ENCODE measurements at regions not wholly inside any gene's neighbourhood (a gene's known extent, or its start where the extent isn't known, plus 50 kb on each side); places are given as distances from the start of the nearest gene placed in this dataset.

DNA sequence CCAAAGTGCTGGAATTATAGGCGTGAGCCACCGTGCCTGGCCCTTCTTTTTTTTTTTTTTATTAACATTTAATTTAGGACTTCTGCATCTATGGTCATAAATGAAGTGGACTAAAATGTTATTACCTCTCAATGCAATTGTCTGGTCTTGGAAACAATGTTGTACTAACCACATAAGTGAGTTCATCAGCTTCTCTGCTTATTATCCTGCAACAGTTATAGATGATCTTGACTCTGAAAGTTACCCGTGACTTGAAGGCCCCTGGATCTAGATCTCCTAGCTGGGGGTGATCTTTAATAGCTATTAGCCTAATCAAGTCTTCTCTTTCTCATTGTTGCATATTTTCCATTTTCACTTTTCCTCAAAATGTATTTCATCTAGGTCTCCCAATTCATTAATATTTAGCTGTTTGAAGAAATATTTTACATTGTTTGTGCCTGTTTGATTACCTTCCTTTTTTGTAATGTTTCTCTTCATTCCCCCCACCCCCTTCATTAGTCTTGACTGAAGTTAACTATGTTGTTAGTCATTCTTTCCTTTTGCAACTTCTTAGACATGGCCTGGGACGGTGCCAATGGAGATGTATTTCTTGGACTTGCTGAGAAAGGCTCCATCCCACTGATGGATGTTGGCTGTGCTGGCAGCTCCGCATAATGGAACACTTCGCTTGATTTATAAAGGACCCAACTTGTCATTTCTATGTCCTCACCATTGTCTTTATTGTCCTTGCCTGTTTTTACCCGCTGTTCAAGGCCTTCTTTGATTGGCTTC, 141.6 kb upstream of the RIOK3 start:
- peak overlapping the region; percentile 42 for H3K4me3 ChIP-seq
- peak; percentile 82 for DNase-seq (ENCODE audit: low spot score)
- peak overlapping the region; percentile 65 to 84 for H3K27ac ChIP-seq
- no peak for TF ChIP-seq CTCF (IDR thresholded peaks at IDR 0.05)

DNA sequence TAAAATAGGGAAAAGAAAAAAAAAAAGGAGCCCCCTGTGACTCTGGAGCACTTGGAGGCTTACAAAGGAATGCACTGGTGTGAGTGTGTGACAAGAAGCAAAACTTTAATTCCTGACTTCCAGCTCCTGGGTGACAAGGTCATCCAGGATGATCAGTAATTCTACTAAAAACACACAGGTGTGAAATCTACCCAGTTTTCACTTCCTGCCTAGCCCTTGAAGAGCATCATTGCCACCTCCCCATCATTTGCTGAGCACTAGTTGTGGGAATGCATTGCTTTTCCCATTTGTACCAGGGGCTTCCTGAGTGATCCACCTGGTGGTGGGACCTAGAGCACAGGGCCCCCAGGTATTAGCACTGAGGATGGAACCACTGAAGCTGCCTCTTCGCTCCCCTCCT, 139.7 kb upstream of the RIOK3 start:
- Histone ChIP-seq H3K27ac (no peak overlapping the region), H3K4me3 (no peak overlapping the region)
- no peak for TF ChIP-seq CTCF (IDR thresholded peaks at IDR 0.05)
- no peak for DNase-seq (ENCODE audit: low spot score)

DNA sequence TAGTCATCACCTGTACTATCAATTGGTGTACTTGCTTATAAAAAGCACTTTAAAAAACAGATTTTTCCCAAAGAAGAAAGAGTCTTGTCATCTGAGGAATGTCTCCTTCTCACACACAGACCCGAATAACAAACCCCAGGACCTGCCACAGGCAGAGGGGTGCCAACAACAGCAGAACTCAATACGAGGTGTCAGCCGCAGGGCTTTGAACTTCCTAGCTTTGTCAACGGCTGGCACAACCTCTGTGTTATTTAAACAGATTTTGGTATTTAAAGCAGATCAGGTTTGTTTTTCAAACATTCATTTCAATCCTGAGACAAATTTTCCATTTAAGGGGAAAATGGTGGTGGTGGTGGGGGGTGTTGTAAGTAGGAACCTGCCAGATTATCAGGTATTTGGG, 138.4 kb upstream of the RIOK3 start:
- no peak for TF ChIP-seq CTCF (IDR thresholded peaks at IDR 0.05)
- Histone ChIP-seq H3K27ac (no peak overlapping the region), H3K4me3 (no peak overlapping the region)
- no peak for DNase-seq (ENCODE audit: low spot score)

DNA sequence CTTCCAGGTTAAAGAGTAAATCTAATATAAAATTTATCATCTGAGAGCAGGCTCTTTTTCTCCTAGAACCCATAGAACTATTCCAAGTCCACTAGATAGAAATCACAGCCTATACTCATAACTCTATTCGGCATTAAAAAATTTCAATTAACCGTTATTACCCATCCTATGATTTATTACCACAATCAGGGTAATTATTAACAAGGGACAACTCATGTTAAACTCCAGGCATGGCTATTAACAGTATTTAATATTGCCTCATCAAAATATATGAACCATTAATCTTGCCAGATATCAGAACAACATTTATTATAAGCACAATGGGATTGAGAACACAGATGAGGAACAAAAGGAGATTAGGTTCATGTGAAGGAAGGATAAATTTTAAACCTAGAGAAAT, 136.8 kb upstream of the RIOK3 start:
- DNase-seq (ENCODE audit: low spot score), result no peak
- no peak for TF ChIP-seq CTCF (IDR thresholded peaks at IDR 0.05)
- H3K4me3 ChIP-seq, result no peak overlapping the region
- no peak overlapping the region for H3K27ac ChIP-seq

DNA sequence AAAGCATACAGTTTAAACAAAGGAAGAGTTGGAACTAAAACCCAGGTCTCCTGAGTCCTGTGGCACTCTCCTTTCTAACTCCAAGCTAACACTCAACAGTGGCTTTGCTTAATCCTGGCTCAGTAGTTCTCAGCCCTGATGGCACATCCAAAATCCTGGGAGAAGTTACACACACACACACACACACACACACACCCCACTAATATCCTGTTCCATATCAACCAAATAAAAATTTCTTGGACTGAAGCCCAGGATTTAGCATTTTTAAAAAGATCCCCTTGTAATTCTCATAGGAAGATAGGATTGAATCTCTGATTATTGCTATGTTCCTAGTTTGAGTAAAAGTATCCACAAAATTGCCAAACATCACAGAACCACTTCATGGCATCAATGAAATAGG, 136.1 kb upstream of the RIOK3 start:
- no peak for DNase-seq (ENCODE audit: low spot score)
- Histone ChIP-seq H3K4me3 (no peak overlapping the region), H3K27ac (no peak overlapping the region)
- TF ChIP-seq CTCF (IDR thresholded peaks at IDR 0.05), result no peak

DNA sequence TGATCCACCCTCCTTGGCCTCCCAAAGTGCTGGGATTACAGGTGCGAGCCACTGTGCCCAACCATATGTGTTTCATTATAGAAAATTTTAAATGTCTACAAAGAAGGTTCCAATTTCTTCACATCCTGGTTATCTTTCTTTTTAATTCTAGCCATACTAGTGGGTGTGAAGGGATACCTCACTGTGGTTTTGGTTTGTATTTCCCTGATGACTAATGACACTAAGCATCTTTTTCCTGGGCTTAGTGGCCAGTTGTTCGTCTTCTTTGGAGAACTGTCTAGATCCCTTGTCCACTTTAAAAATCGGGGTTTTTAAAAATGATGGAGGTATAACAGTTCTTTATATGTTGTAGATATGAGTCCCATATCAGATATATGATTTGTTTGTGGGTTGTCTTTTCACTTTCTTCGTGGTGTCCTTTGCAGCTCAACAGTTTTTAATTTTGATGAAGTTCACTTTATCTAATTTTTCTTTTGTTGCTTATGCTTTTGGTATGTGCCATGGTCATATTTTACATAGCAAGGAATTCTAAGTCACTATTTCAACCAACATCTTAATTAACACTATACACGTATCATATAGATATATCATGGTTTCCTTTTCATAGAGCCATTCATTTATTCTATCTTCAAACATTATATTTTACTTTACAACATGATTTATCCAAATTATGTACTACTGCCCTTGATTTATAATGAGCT, 135.0 kb upstream of the RIOK3 start:
- no peak for TF ChIP-seq CTCF (IDR thresholded peaks at IDR 0.05)
- no peak overlapping the region for H3K4me3 ChIP-seq
- H3K27ac ChIP-seq, result no peak overlapping the region
- no peak for DNase-seq (ENCODE audit: low spot score)
